OCI-LY1 (cell line): ENCODE measurements at regions not wholly inside any gene's neighbourhood (a gene's known extent, or its start where the extent isn't known, plus 50 kb on each side); places are given as distances from the start of the nearest gene placed in this dataset.

Experiments used
- CTCF ChIP-seq: fragments of 200-600 bp; sonication (generic), shearing (Covaris generic); IDR thresholded peaks from 2 replicates; pipeline ENCODE4 v1.5.1; 2017; ENCODE audit warnings: mild to moderate bottlenecking, antibody characterized with exemption, low read length, moderate library complexity, mixed read lengths
- EZH2 ChIP-seq: fragments of 200-600 bp; sonication (generic), shearing (Covaris generic); IDR thresholded peaks from 2 replicates; pipeline ENCODE4 v1.8.0; 2017; ENCODE audit warnings: borderline replicate concordance, mixed run types, mild to moderate bottlenecking, antibody characterized with exemption, low read length, moderate library complexity, mixed read lengths

- TF ChIP-seq EZH2 (no peak), CTCF (no peak)
Measured at GRCh38 chr4:65046192-65047133, 623.8 kb downstream of the EPHA5 start.
